ENCODE measurements at regions not wholly inside any gene's neighbourhood (a gene's known extent, or its start where the extent isn't known, plus 50 kb on each side); places are given as distances from the start of the nearest gene placed in this dataset.

DNA sequence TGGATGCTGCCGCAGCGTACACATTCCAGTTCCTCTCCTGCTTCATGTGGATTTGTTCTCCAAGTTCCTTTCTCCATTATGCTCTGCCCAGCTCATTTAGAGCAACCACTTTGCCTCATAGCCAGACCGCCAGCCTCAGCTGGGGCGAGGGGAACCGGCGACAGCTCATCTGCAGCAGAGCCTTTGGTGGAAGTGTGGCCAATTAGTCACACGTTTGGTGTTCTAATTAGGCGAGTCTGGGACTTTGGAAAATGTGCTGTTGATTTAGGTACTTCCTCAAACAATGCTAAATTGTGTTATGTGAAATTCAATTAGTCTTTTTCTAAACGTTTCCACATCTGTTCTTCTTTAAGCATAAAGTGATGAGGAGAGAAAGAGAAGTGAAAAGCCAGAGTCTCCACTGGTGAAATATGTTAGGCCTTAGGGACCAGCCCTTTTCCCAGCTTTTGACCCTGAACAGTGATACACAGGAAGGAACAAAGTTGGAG is 217.9 kb downstream of the TBX18 start:
- TF ChIP-seq, protein P1, sequence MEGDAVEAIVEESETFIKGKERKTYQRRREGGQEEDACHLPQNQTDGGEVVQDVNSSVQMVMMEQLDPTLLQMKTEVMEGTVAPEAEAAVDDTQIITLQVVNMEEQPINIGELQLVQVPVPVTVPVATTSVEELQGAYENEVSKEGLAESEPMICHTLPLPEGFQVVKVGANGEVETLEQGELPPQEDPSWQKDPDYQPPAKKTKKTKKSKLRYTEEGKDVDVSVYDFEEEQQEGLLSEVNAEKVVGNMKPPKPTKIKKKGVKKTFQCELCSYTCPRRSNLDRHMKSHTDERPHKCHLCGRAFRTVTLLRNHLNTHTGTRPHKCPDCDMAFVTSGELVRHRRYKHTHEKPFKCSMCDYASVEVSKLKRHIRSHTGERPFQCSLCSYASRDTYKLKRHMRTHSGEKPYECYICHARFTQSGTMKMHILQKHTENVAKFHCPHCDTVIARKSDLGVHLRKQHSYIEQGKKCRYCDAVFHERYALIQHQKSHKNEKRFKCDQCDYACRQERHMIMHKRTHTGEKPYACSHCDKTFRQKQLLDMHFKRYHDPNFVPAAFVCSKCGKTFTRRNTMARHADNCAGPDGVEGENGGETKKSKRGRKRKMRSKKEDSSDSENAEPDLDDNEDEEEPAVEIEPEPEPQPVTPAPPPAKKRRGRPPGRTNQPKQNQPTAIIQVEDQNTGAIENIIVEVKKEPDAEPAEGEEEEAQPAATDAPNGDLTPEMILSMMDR (IDR thresholded peaks at IDR 0.05) = no peak
- TF ChIP-seq EZH2 (IDR thresholded peaks at IDR 0.05) = no peak

Measured in neural progenitor cell (in vitro differentiated cells).